Skin epidermis (tissue), 12 donors: ENCODE measurements at regions not wholly inside any gene's neighbourhood (a gene's known extent, or its start where the extent isn't known, plus 50 kb on each side); places are given as distances from the start of the nearest gene placed in this dataset.

ENCODE experiments used
- H3K27ac ChIP-seq, 21 experiments: fragments of 200-600 bp; sonication (generic) in 11 of 21; one replicate each; pipeline ENCODE4 v1.5.0; 2020; ENCODE audit warnings: mild to moderate bottlenecking in 3 of 21, inconsistent platforms in 2 of 21, moderate library complexity in 2 of 21
- H3K4me3 ChIP-seq, 7 experiments: fragments of 200-600 bp; sonication (generic) in 2 of 7; one replicate each; pipeline ENCODE4 v1.5.0; 2020; ENCODE audit warnings: inconsistent platforms in 2 of 7, mild to moderate bottlenecking in 2 of 7, moderate library complexity in 1 of 7

GRCh38 chr6:164303102-164303964 is 888.8 kb downstream of the QKI start:
- Histone ChIP-seq H3K27ac (peak overlapping the region in 3 of 21 experiments; percentile 8 to 37 (median 11)), H3K4me3 (no peak overlapping the region)

- H3K27ac ChIP-seq = no peak overlapping the region
- H3K4me3 ChIP-seq = no peak overlapping the region
Observed at GRCh38 chr6:164296411-164296810, 881.9 kb downstream of the QKI start.

- no peak overlapping the region for H3K4me3 ChIP-seq
- H3K27ac ChIP-seq = no peak overlapping the region
Observed at GRCh38 chr6:164294047-164294784, 879.7 kb downstream of the QKI start.

GRCh38 chr6:164291224-164291623 is 876.7 kb downstream of the QKI start:
- Histone ChIP-seq H3K27ac (no peak overlapping the region), H3K4me3 (no peak overlapping the region)

GRCh38 chr6:164290101-164290500 is 875.6 kb downstream of the QKI start:
- Histone ChIP-seq H3K27ac (no peak overlapping the region), H3K4me3 (no peak overlapping the region)

GRCh38 chr6:164286011-164286410 is 871.5 kb downstream of the QKI start:
- no peak overlapping the region for H3K4me3 ChIP-seq
- no peak overlapping the region for H3K27ac ChIP-seq

GRCh38 chr6:164283574-164283973 is 869.1 kb downstream of the QKI start:
- H3K27ac ChIP-seq = no peak overlapping the region
- no peak overlapping the region for H3K4me3 ChIP-seq

- Histone ChIP-seq H3K27ac (no peak overlapping the region), H3K4me3 (no peak overlapping the region)
Observed at GRCh38 chr6:164276211-164276610, 861.7 kb downstream of the QKI start.

- Histone ChIP-seq H3K27ac (no peak overlapping the region), H3K4me3 (no peak overlapping the region)
Observed at GRCh38 chr6:164275773-164276172, 861.3 kb downstream of the QKI start.

- no peak overlapping the region for H3K27ac ChIP-seq
- H3K4me3 ChIP-seq = no peak overlapping the region
Observed at GRCh38 chr6:164274493-164274892, 860.0 kb downstream of the QKI start.

- Histone ChIP-seq H3K4me3 (no peak overlapping the region), H3K27ac (no peak overlapping the region)
Observed at GRCh38 chr6:164273491-164273890, 859.0 kb downstream of the QKI start.

GRCh38 chr6:164266851-164267250 is 852.3 kb downstream of the QKI start:
- H3K4me3 ChIP-seq = no peak overlapping the region
- H3K27ac ChIP-seq = no peak overlapping the region

GRCh38 chr6:164262348-164262747 is 847.8 kb downstream of the QKI start:
- H3K27ac ChIP-seq = no peak overlapping the region
- H3K4me3 ChIP-seq = no peak overlapping the region

GRCh38 chr6:164258421-164258820 is 843.9 kb downstream of the QKI start:
- H3K4me3 ChIP-seq = no peak overlapping the region
- H3K27ac ChIP-seq = no peak overlapping the region

- H3K27ac ChIP-seq = no peak overlapping the region
- H3K4me3 ChIP-seq = no peak overlapping the region
Observed at GRCh38 chr6:164252948-164253347, 838.4 kb downstream of the QKI start.

- no peak overlapping the region for H3K27ac ChIP-seq
- H3K4me3 ChIP-seq = no peak overlapping the region
Observed at GRCh38 chr6:164252291-164252690, 837.8 kb downstream of the QKI start.

GRCh38 chr6:164247106-164247505 is 832.6 kb downstream of the QKI start:
- Histone ChIP-seq H3K4me3 (no peak overlapping the region), H3K27ac (no peak overlapping the region)

GRCh38 chr6:164246082-164246481 is 831.6 kb downstream of the QKI start:
- no peak overlapping the region for H3K27ac ChIP-seq

GRCh38 chr6:164243949-164244348 is 829.4 kb downstream of the QKI start:
- Histone ChIP-seq H3K27ac (no peak overlapping the region), H3K4me3 (no peak overlapping the region)

More at GRCh38 chr6:164246082-164246481, 831.6 kb downstream of the QKI start:
- H3K4me3 ChIP-seq = no peak overlapping the region

- H3K4me3 ChIP-seq = no peak overlapping the region
- no peak overlapping the region for H3K27ac ChIP-seq
Observed at GRCh38 chr6:164243012-164243610, 828.6 kb downstream of the QKI start.

- Histone ChIP-seq H3K27ac (no peak overlapping the region), H3K4me3 (no peak overlapping the region)
Observed at GRCh38 chr6:164230804-164231203, 816.3 kb downstream of the QKI start.
